ENCODE measurements at regions not wholly inside any gene's neighbourhood (a gene's known extent, or its start where the extent isn't known, plus 50 kb on each side); places are given as distances from the start of the nearest gene placed in this dataset.

- H3K36me3 ChIP-seq, result no peaks in the 10 kb centered on the region
- peak overlapping the region in 1 of 4 donors; percentile 24 for H3K27ac ChIP-seq
- H3K9me3 ChIP-seq, result no peaks in the 10 kb centered on the region
- peaks cover 0 to 6% (median 0%) of the 10 kb centered on the region in 3 donors for H3K4me1 ChIP-seq
- H3K4me3 ChIP-seq, result no peak overlapping the region
- 81 to 97% methylated on average over 9 to 19 of the region's 20 CpGs for WGBS, 2 donors (ENCODE audit: low coverage in 1 of 2)
- ATAC-seq, result no peak
- TF ChIP-seq POLR2A (IDR thresholded peaks at IDR 0.05), result no peak
- no peaks in the 10 kb centered on the region for H3K27me3 ChIP-seq
Measured at GRCh38 chr18:55862693-55863390, 274.9 kb upstream of the TCF4 start.

- no peaks in the 10 kb centered on the region for H3K27me3 ChIP-seq
- ATAC-seq, result no peak
- H3K4me1 ChIP-seq, result peaks cover 0 to 6% (median 0%) of the 10 kb centered on the region in 3 donors
- H3K4me3 ChIP-seq, result no peak overlapping the region
- 72 to 73% methylated on average over 4 to 6 of the region's 6 CpGs for WGBS, 2 donors (ENCODE audit: low coverage in 1 of 2)
- H3K27ac ChIP-seq, result no peak overlapping the region
- no peak for TF ChIP-seq POLR2A (IDR thresholded peaks at IDR 0.05)
- no peak for TF ChIP-seq POLR2AphosphoS5 (IDR thresholded peaks at IDR 0.05)
- no peak for TF ChIP-seq EP300 (IDR thresholded peaks at IDR 0.05)
- peak in 2 of 4 experiments; percentile 16 to 36 for TF ChIP-seq CTCF (IDR thresholded peaks at IDR 0.05)
- no peaks in the 10 kb centered on the region for H3K9me3 ChIP-seq
- no peaks in the 10 kb centered on the region for H3K36me3 ChIP-seq
Measured at GRCh38 chr18:55861266-55861665, 273.3 kb upstream of the TCF4 start.

GRCh38 chr18:55858661-55859515, 270.9 kb upstream of the TCF4 start:
- Histone ChIP-seq H3K27me3 (no peaks in the 10 kb centered on the region), H3K36me3 (no peaks in the 10 kb centered on the region), H3K9me3 (no peaks in the 10 kb centered on the region), H3K4me1 (no peaks in the 10 kb centered on the region), H3K4me3 (peak overlapping the region in 1 of 2 donors; percentile 18), H3K27ac (no peak overlapping the region)
- no peak for ATAC-seq
- TF ChIP-seq POLR2A (IDR thresholded peaks at IDR 0.05) (no peak), EP300 (IDR thresholded peaks at IDR 0.05) (no peak), POLR2AphosphoS5 (IDR thresholded peaks at IDR 0.05) (no peak), CTCF (IDR thresholded peaks at IDR 0.05) (no peak)
- 79 to 83% methylated on average over 17 of the region's 17 CpGs for WGBS, 2 donors (ENCODE audit: low coverage in 1 of 2)

- no peaks in the 10 kb centered on the region for H3K36me3 ChIP-seq
- TF ChIP-seq EP300 (IDR thresholded peaks at IDR 0.05) (no peak), CTCF (IDR thresholded peaks at IDR 0.05) (no peak), POLR2A (IDR thresholded peaks at IDR 0.05) (no peak), POLR2AphosphoS5 (IDR thresholded peaks at IDR 0.05) (no peak)
- no peak overlapping the region for H3K4me3 ChIP-seq
- H3K9me3 ChIP-seq, result no peaks in the 10 kb centered on the region
- no peaks in the 10 kb centered on the region for H3K4me1 ChIP-seq
- H3K27ac ChIP-seq, result no peak overlapping the region
- no peaks in the 10 kb centered on the region for H3K27me3 ChIP-seq
- WGBS, 2 donors (ENCODE audit: low coverage in 1 of 2), result 84 to 96% methylated on average over 4 of the region's 7 CpGs
- no peak for ATAC-seq
Measured at GRCh38 chr18:55857956-55858355, 270.0 kb upstream of the TCF4 start.

GRCh38 chr18:55857409-55857808, 269.4 kb upstream of the TCF4 start:
- no peaks in the 10 kb centered on the region for H3K36me3 ChIP-seq
- no peak overlapping the region for H3K4me3 ChIP-seq
- 97 to 100% methylated on average over 2 of the region's 2 CpGs for WGBS, 2 donors (ENCODE audit: low coverage in 1 of 2)
- no peak for ATAC-seq
- TF ChIP-seq EP300 (IDR thresholded peaks at IDR 0.05), result no peak
- TF ChIP-seq POLR2AphosphoS5 (IDR thresholded peaks at IDR 0.05), result no peak
- TF ChIP-seq POLR2A (IDR thresholded peaks at IDR 0.05), result no peak
- no peak for TF ChIP-seq CTCF (IDR thresholded peaks at IDR 0.05)
- H3K27me3 ChIP-seq, result no peaks in the 10 kb centered on the region
- H3K27ac ChIP-seq, result no peak overlapping the region
- H3K9me3 ChIP-seq, result no peaks in the 10 kb centered on the region
- H3K4me1 ChIP-seq, result no peaks in the 10 kb centered on the region

All from gastroesophageal sphincter (tissue), 4 donors.